ENCODE measurements at regions not wholly inside any gene's neighbourhood (a gene's known extent, or its start where the extent isn't known, plus 50 kb on each side); places are given as distances from the start of the nearest gene placed in this dataset.

GRCh38 chr5:107228226-107228625, 442.5 kb downstream of the EFNA5 start:
- Histone ChIP-seq H3K4me1 (no peaks in the 10 kb centered on the region), H3K4me3 (no peak overlapping the region), H3K9me3 (peaks cover 0 to 15% (median 0%) of the 10 kb centered on the region in 11 donors), H3K27ac (no peak overlapping the region), H3K36me3 (no peaks in the 10 kb centered on the region), H3K27me3 (no peaks in the 10 kb centered on the region)
- 89 to 94% methylated on average over 2 of the region's 2 CpGs for WGBS, 2 donors
- DNase-seq (no peak), ATAC-seq (no peak)
- intact Hi-C loops (cut with DNase I): no loop called here
- no peak for TF ChIP-seq CTCF (IDR thresholded peaks at IDR 0.05)

- intact Hi-C loops (cut with DNase I): loop anchor here in 1 of 10 donors (5.0 kb wide), 1 partner anchor 448 kb away; the partner anchor contains the start of gene EFNA5
- TF ChIP-seq CTCF (IDR thresholded peaks at IDR 0.05): no peak
- H3K36me3 ChIP-seq: no peaks in the 10 kb centered on the region
- no peaks in the 10 kb centered on the region for H3K27me3 ChIP-seq
- H3K4me3 ChIP-seq: no peak overlapping the region
- peak overlapping the region in 7 of 10 donors; percentile 4 to 38 (median 12) for H3K27ac ChIP-seq
- H3K9me3 ChIP-seq: peaks cover 0 to 15% (median 0%) of the 10 kb centered on the region in 11 donors
- WGBS, 2 donors: 58 to 62% methylated on average over 1 of the region's 1 CpG
- ATAC-seq: peak in 4 of 8 donors; percentile 58 to 77 (median 70)
- no peak for DNase-seq
- peaks cover 0 to 7% (median 3%) of the 10 kb centered on the region in 9 donors for H3K4me1 ChIP-seq
These were observed 446.5 kb downstream of the EFNA5 start for GRCh38 chr5:107224272-107224671.

- no peak for DNase-seq
- TF ChIP-seq CTCF (IDR thresholded peaks at IDR 0.05): no peak
- 75 to 78% methylated on average over 2 of the region's 2 CpGs for WGBS, 2 donors
- no peaks in the 10 kb centered on the region for H3K27me3 ChIP-seq
- peaks cover 0 to 13% (median 3%) of the 10 kb centered on the region in 9 donors for H3K4me1 ChIP-seq
- peaks cover 0 to 15% (median 0%) of the 10 kb centered on the region in 11 donors for H3K9me3 ChIP-seq
- H3K4me3 ChIP-seq: no peak overlapping the region
- H3K36me3 ChIP-seq: no peaks in the 10 kb centered on the region
- intact Hi-C loops (cut with DNase I): loop anchor here in 1 of 10 donors (5.0 kb wide), 1 partner anchor 449 kb away; the partner anchor contains the start of gene EFNA5
- ATAC-seq: no peak
- no peak overlapping the region for H3K27ac ChIP-seq
These were observed 447.7 kb downstream of the EFNA5 start for GRCh38 chr5:107223066-107223465.

- H3K27ac ChIP-seq: peak overlapping the region in 3 of 10 donors; percentile 0 to 82 (median 72)
- intact Hi-C loops (cut with DNase I): loop anchor here in 7 of 10 donors (5.0 to 10.0 kb wide), 5 partner anchors 95 to 455 kb away; partner anchors contain the start of gene EFNA5 (in 5 of the 7)
- ATAC-seq (no peak), DNase-seq (no peak)
- 55 to 62% methylated on average over 1 of the region's 1 CpG for WGBS, 2 donors
- no peaks in the 10 kb centered on the region for H3K36me3 ChIP-seq
- H3K27me3 ChIP-seq: no peaks in the 10 kb centered on the region
- H3K4me3 ChIP-seq: no peak overlapping the region
- no peak for TF ChIP-seq CTCF (IDR thresholded peaks at IDR 0.05)
- peaks cover 0 to 22% (median 3%) of the 10 kb centered on the region in 9 donors for H3K4me1 ChIP-seq
- peaks cover 0 to 4% (median 0%) of the 10 kb centered on the region in 11 donors for H3K9me3 ChIP-seq
These were observed 450.7 kb downstream of the EFNA5 start for GRCh38 chr5:107219993-107220392.
